ENCODE measurements at regions not wholly inside any gene's neighbourhood (a gene's known extent, or its start where the extent isn't known, plus 50 kb on each side); places are given as distances from the start of the nearest gene placed in this dataset.

- no peak for DNase-seq (ENCODE audit: low read depth)
These were observed 55.3 kb downstream of the CDKN2C start for GRCh38 chr1:51025374-51025773.

- DNase-seq (ENCODE audit: low read depth) = no peak
These were observed 62.9 kb downstream of the CDKN2C start for GRCh38 chr1:51032936-51033335.

- DNase-seq (ENCODE audit: low read depth) = no peak
These were observed 57.8 kb upstream of the C1orf185 start for GRCh38 chr1:51044199-51044598.

- peak; percentile 31 for DNase-seq (ENCODE audit: low read depth)
These were observed 57.2 kb upstream of the C1orf185 start for GRCh38 chr1:51044834-51045233.

GRCh38 chr1:51048021-51048420, 54.0 kb upstream of the C1orf185 start:
- DNase-seq (ENCODE audit: low read depth) = no peak

GRCh38 chr1:51048670-51049069, 53.4 kb upstream of the C1orf185 start:
- no peak for DNase-seq (ENCODE audit: low read depth)
